ENCODE measurements at regions not wholly inside any gene's neighbourhood (a gene's known extent, or its start where the extent isn't known, plus 50 kb on each side); places are given as distances from the start of the nearest gene placed in this dataset.

DNA sequence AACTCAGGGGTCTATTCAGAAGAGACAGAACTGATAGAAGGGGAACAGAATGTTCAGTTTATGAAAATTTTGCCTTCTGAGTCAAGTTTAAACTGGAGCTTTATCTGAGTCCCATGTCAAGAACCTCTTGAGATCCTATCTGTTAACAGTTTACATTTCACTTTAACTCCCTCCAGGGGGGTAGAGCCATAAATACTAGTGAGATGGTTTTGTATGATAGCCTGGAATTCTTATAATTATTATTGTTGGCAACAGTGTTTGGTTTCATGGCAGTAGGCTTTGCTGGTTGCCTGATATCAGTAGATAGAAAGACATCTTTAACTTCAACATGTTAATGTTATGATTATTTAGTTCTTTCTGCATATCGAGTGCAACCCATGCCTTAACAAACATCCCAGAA is 498.5 kb downstream of the INSC start:
- H3K27me3 ChIP-seq = peaks cover 0 to 8% (median 0%) of the 10 kb centered on the region in 3 donors
- DNase-seq = no peak
- no peaks in the 10 kb centered on the region for H3K36me3 ChIP-seq
- 67 to 86% methylated on average over 1 of the region's 1 CpG for WGBS, 2 donors
- no peak overlapping the region for H3K27ac ChIP-seq
- peaks cover 0 to 19% (median 12%) of the 10 kb centered on the region in 4 donors for H3K4me1 ChIP-seq
- H3K4me3 ChIP-seq = no peak overlapping the region
- intact Hi-C loops (cut with DNase I) = no loop called here
- no peaks in the 10 kb centered on the region for H3K9me3 ChIP-seq
- no peak for TF ChIP-seq POLR2A (IDR thresholded peaks at IDR 0.05)
- TF ChIP-seq, protein P1, sequence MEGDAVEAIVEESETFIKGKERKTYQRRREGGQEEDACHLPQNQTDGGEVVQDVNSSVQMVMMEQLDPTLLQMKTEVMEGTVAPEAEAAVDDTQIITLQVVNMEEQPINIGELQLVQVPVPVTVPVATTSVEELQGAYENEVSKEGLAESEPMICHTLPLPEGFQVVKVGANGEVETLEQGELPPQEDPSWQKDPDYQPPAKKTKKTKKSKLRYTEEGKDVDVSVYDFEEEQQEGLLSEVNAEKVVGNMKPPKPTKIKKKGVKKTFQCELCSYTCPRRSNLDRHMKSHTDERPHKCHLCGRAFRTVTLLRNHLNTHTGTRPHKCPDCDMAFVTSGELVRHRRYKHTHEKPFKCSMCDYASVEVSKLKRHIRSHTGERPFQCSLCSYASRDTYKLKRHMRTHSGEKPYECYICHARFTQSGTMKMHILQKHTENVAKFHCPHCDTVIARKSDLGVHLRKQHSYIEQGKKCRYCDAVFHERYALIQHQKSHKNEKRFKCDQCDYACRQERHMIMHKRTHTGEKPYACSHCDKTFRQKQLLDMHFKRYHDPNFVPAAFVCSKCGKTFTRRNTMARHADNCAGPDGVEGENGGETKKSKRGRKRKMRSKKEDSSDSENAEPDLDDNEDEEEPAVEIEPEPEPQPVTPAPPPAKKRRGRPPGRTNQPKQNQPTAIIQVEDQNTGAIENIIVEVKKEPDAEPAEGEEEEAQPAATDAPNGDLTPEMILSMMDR (IDR thresholded peaks at IDR 0.05) = no peak

DNA sequence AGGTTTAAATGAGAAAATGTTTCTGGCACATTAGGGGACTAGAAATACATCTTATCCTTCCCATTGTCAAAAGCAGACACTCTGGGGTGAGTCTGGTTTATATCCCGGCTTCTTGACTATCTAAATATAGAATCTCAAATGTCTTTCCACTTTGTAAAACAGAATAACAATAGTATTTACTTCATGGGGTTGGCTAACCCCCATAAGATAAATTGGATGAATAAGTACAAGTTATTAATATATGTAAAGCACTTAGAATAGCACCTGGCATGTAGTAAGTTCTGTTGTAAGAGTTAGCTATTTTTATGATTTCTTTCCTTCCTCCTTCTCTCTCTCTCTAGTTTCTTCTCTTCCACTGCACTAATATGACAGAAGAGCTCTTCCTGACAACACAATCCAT is 499.1 kb downstream of the INSC start:
- TF ChIP-seq, protein P1 (IDR thresholded peaks at IDR 0.05) = no peak
- TF ChIP-seq EP300 (IDR thresholded peaks at IDR 0.05) = no peak
- TF ChIP-seq POLR2A (IDR thresholded peaks at IDR 0.05) = no peak
- peak in 1 of 4 donors; percentile 29 for TF ChIP-seq POLR2AphosphoS5 (IDR thresholded peaks at IDR 0.05)
- intact Hi-C loops (cut with DNase I) = no loop called here
- Histone ChIP-seq H3K27ac (no peak overlapping the region), H3K36me3 (no peaks in the 10 kb centered on the region), H3K9me3 (no peaks in the 10 kb centered on the region), H3K4me3 (no peak overlapping the region), H3K4me1 (peaks cover 0 to 19% (median 12%) of the 10 kb centered on the region in 4 donors), H3K27me3 (peaks cover 0 to 8% (median 0%) of the 10 kb centered on the region in 3 donors)
- 71 to 83% methylated on average over 1 of the region's 1 CpG for WGBS, 2 donors
- DNase-seq = no peak

DNA sequence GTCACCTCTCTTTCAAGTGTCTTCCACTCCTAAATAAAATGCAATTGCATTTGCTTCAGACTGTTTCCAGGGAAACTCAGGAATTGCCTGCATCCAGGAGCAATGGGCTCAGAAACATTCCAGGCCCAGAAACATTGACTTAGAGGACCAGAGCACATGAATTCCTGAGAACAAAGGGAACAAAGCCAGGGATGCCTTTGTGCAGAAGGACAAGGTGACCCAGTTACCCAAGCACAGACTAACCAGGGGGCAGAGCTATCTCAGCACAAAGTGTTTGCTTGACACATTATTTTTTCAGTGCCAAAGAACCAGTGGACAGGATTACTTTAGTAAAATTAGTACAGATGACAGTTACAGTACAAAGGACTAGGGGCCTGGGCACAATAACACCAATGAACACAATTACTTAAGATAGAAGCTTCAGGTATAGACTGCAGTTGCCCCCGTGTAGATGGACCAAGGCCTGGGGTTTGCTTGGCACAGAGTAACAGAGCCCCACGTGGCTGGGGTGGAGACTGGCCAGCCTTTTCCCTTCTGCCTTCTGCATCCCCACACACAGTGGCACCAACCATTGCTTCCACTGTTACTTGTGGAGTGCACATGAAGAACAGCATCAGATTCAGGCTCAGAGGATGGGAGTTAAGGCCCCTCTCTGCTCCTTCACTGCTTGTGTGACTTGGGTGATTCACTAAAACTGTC is 500.8 kb downstream of the INSC start:
- no peak overlapping the region for H3K27ac ChIP-seq
- no peaks in the 10 kb centered on the region for H3K36me3 ChIP-seq
- TF ChIP-seq EP300 (IDR thresholded peaks at IDR 0.05) = no peak
- no peak for TF ChIP-seq POLR2AphosphoS5 (IDR thresholded peaks at IDR 0.05)
- TF ChIP-seq, protein P1 (IDR thresholded peaks at IDR 0.05) = no peak
- no peak for TF ChIP-seq POLR2A (IDR thresholded peaks at IDR 0.05)
- no peak for DNase-seq
- no peaks in the 10 kb centered on the region for H3K9me3 ChIP-seq
- H3K27me3 ChIP-seq = no peaks in the 10 kb centered on the region
- intact Hi-C loops (cut with DNase I) = no loop called here
- H3K4me3 ChIP-seq = no peak overlapping the region
- 76 to 77% methylated on average over 2 of the region's 2 CpGs for WGBS, 2 donors
- H3K4me1 ChIP-seq = peaks cover 0 to 19% (median 12%) of the 10 kb centered on the region in 4 donors

DNA sequence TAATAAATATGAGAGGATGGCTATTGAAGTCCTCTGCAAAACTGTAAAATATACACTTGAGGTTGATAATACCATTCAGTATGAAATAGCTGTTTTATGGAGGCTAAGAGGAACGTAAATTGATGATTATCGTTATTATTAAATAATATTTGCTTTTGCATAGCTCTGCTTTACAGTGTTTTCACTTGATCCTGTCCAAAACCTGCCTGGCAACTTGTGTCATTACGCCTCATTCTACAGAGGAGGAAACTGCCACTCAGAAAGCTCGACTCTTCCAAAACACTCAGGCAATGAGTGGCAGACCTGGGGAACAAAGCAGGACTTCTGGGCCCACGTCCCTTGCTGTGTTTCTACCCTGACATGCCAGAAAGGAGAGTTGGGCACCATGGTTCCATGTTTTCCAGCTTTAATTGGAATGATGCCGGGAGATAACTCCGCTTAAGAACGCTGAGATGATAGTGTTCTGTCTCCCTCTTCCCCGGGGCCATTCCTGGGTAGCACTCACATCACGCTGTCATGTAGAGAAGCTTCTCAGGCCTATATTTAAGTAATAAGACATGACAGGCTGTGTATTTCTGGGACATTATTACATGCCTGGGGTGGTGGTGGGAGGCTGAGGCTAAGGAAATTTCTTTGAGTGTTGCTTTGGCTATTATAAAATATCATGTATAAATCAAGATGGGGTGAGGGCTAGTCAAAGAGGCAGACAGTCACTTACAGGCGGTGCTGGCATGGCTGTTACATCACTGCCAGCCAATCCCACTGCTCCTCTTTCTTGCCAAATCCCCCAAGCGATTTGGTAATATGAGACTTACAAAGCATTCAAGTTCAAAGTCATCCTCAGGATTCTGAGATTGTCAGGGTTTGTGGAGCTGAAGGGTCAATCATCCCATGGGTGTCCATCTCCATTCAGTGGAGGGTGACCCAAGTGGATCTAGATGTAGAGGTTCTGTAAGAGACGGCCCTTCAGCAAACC is 501.7 kb downstream of the INSC start:
- Histone ChIP-seq H3K36me3 (no peaks in the 10 kb centered on the region), H3K4me3 (no peak overlapping the region), H3K4me1 (peaks cover 0 to 19% (median 12%) of the 10 kb centered on the region in 4 donors), H3K9me3 (no peaks in the 10 kb centered on the region), H3K27ac (no peak overlapping the region), H3K27me3 (no peaks in the 10 kb centered on the region)
- 90% methylated on average over 13 of the region's 13 CpGs for WGBS, 2 donors
- DNase-seq = no peak
- TF ChIP-seq, protein P1 (IDR thresholded peaks at IDR 0.05) = no peak
- no peak for TF ChIP-seq POLR2A (IDR thresholded peaks at IDR 0.05)
- TF ChIP-seq EP300 (IDR thresholded peaks at IDR 0.05) = no peak
- no peak for TF ChIP-seq POLR2AphosphoS5 (IDR thresholded peaks at IDR 0.05)
- intact Hi-C loops (cut with DNase I) = no loop called here
